ENCODE measurements at regions not wholly inside any gene's neighbourhood (a gene's known extent, or its start where the extent isn't known, plus 50 kb on each side); places are given as distances from the start of the nearest gene placed in this dataset.

- peaks cover 8% of the 10 kb centered on the region for H3K27me3 Mint-ChIP-seq (ENCODE audit: low read depth, unreplicated experiment)
- H3K4me1 ChIP-seq (ENCODE audit: insufficient read depth, low read length) = no peaks in the 10 kb centered on the region
- no peaks in the 10 kb centered on the region for H3K9me3 ChIP-seq (ENCODE audit: insufficient read depth, low read depth, low read length)
- no peak overlapping the region for H3K9ac ChIP-seq (ENCODE audit: low read length)
- no peaks in the 10 kb centered on the region for H4K20me1 ChIP-seq (ENCODE audit: insufficient read depth, low read length)
- no peaks in the 10 kb centered on the region for H3K4me1 Mint-ChIP-seq (ENCODE audit: low read depth, unreplicated experiment)
- no peak overlapping the region for H3K27ac Mint-ChIP-seq (ENCODE audit: unreplicated experiment)
- H3K27me3 ChIP-seq (ENCODE audit: insufficient read depth, low read length) = peaks cover 2% of the 10 kb centered on the region
- TF ChIP-seq CTCF (IDR thresholded peaks at IDR 0.05; ENCODE audit: insufficient read depth, low read depth, low read length) = no peak
- TF ChIP-seq EZH2 (IDR thresholded peaks at IDR 0.05; ENCODE audit: insufficient read depth, low read length) = no peak
- no peak overlapping the region for H2AFZ ChIP-seq (ENCODE audit: low read depth, low read length)
- no peaks in the 10 kb centered on the region for H3K79me2 ChIP-seq (ENCODE audit: insufficient read depth, low read length)
- no peaks in the 10 kb centered on the region for H3K9me3 Mint-ChIP-seq (ENCODE audit: unreplicated experiment)
- FAIRE-seq (no peak), DNase-seq (ENCODE audit: low read depth) (no peak)
- no peaks in the 10 kb centered on the region for H3K36me3 Mint-ChIP-seq (ENCODE audit: low read depth, unreplicated experiment)
- no peak overlapping the region for H3K4me3 Mint-ChIP-seq (ENCODE audit: unreplicated experiment)
- no peak overlapping the region for H3K27ac ChIP-seq (ENCODE audit: low read depth, low read length)
- no peak overlapping the region for H3K4me2 ChIP-seq (ENCODE audit: low read length)
- no peaks in the 10 kb centered on the region for H3K36me3 ChIP-seq (ENCODE audit: insufficient read depth, low read length)
- H3K4me3 ChIP-seq (ENCODE audit: insufficient read depth, low read depth, low read length) = no peak overlapping the region
These were observed 527.5 kb upstream of the DAB1 start for GRCh38 chr1:57951390-57951789.

GRCh38 chr1:57949168-57949567 is 525.3 kb upstream of the DAB1 start:
- DNase-seq (ENCODE audit: low read depth) (no peak), FAIRE-seq (no peak)
- Mint-ChIP-seq H3K27ac (ENCODE audit: unreplicated experiment) (no peak overlapping the region), H3K9me3 (ENCODE audit: unreplicated experiment) (no peaks in the 10 kb centered on the region), H3K4me1 (ENCODE audit: low read depth, unreplicated experiment) (no peaks in the 10 kb centered on the region), H3K4me3 (ENCODE audit: unreplicated experiment) (no peak overlapping the region), H3K36me3 (ENCODE audit: low read depth, unreplicated experiment) (no peaks in the 10 kb centered on the region), H3K27me3 (ENCODE audit: low read depth, unreplicated experiment) (peaks cover 9% of the 10 kb centered on the region)
- H3K27ac ChIP-seq (ENCODE audit: low read depth, low read length) = no peak overlapping the region
- H3K4me2 ChIP-seq (ENCODE audit: low read length) = no peak overlapping the region
- no peaks in the 10 kb centered on the region for H3K4me1 ChIP-seq (ENCODE audit: insufficient read depth, low read length)
- H3K4me3 ChIP-seq (ENCODE audit: insufficient read depth, low read depth, low read length) = no peak overlapping the region
- no peaks in the 10 kb centered on the region for H3K79me2 ChIP-seq (ENCODE audit: insufficient read depth, low read length)
- TF ChIP-seq EZH2 (IDR thresholded peaks at IDR 0.05; ENCODE audit: insufficient read depth, low read length) = no peak
- no peak for TF ChIP-seq CTCF (IDR thresholded peaks at IDR 0.05; ENCODE audit: insufficient read depth, low read depth, low read length)
- H2AFZ ChIP-seq (ENCODE audit: low read depth, low read length) = no peak overlapping the region
- no peaks in the 10 kb centered on the region for H3K36me3 ChIP-seq (ENCODE audit: insufficient read depth, low read length)
- peaks cover 2% of the 10 kb centered on the region for H3K27me3 ChIP-seq (ENCODE audit: insufficient read depth, low read length)
- no peaks in the 10 kb centered on the region for H3K9me3 ChIP-seq (ENCODE audit: insufficient read depth, low read depth, low read length)
- H3K9ac ChIP-seq (ENCODE audit: low read length) = no peak overlapping the region
- no peaks in the 10 kb centered on the region for H4K20me1 ChIP-seq (ENCODE audit: insufficient read depth, low read length)

GRCh38 chr1:57947471-57947870 is 523.6 kb upstream of the DAB1 start:
- no peak overlapping the region for H3K9ac ChIP-seq (ENCODE audit: low read length)
- no peaks in the 10 kb centered on the region for H3K4me1 Mint-ChIP-seq (ENCODE audit: low read depth, unreplicated experiment)
- TF ChIP-seq CTCF (IDR thresholded peaks at IDR 0.05; ENCODE audit: insufficient read depth, low read depth, low read length) (no peak), EZH2 (IDR thresholded peaks at IDR 0.05; ENCODE audit: insufficient read depth, low read length) (no peak)

More at GRCh38 chr1:57947471-57947870, 523.6 kb upstream of the DAB1 start:
- Histone ChIP-seq H3K27me3 (ENCODE audit: insufficient read depth, low read length) (peaks cover 2% of the 10 kb centered on the region), H3K4me2 (ENCODE audit: low read length) (no peak overlapping the region), H2AFZ (ENCODE audit: low read depth, low read length) (no peak overlapping the region), H3K4me1 (ENCODE audit: insufficient read depth, low read length) (no peaks in the 10 kb centered on the region), H3K4me3 (ENCODE audit: insufficient read depth, low read depth, low read length) (no peak overlapping the region), H3K79me2 (ENCODE audit: insufficient read depth, low read length) (no peaks in the 10 kb centered on the region), H4K20me1 (ENCODE audit: insufficient read depth, low read length) (no peaks in the 10 kb centered on the region), H3K36me3 (ENCODE audit: insufficient read depth, low read length) (no peaks in the 10 kb centered on the region), H3K9me3 (ENCODE audit: insufficient read depth, low read depth, low read length) (no peaks in the 10 kb centered on the region), H3K27ac (ENCODE audit: low read depth, low read length) (no peak overlapping the region)
- no peak overlapping the region for H3K4me3 Mint-ChIP-seq (ENCODE audit: unreplicated experiment)
- H3K27ac Mint-ChIP-seq (ENCODE audit: unreplicated experiment) = no peak overlapping the region
- H3K27me3 Mint-ChIP-seq (ENCODE audit: low read depth, unreplicated experiment) = peaks cover 8% of the 10 kb centered on the region
- DNase-seq (ENCODE audit: low read depth) = no peak
- no peak for FAIRE-seq
- no peaks in the 10 kb centered on the region for H3K9me3 Mint-ChIP-seq (ENCODE audit: unreplicated experiment)
- H3K36me3 Mint-ChIP-seq (ENCODE audit: low read depth, unreplicated experiment) = no peaks in the 10 kb centered on the region

Measured in astrocyte (in vitro differentiated cells and primary cell).